GM23338 (cell line): ENCODE measurements at regions not wholly inside any gene's neighbourhood (a gene's known extent, or its start where the extent isn't known, plus 50 kb on each side); places are given as distances from the start of the nearest gene placed in this dataset.

Experiments
- ATAC-seq: fragments of 200-7000 bp; cut with Tn5 transposase; 3 replicates; pipeline ENCODE4 v1.9.1; 2020
- DNase-seq: peaks from one replicate; pipeline ENCODE4 v3.0.0-alpha.2; 2015; ENCODE audit warnings: low spot score
- H2AFZ ChIP-seq: fragments of 200-600 bp; sonication (generic); 2 replicates; pipeline ENCODE4 v1.8.0; 2016; ENCODE audit warnings: antibody characterized with exemption, mild to moderate bottlenecking, moderate library complexity
- H3F3A ChIP-seq: fragments of 200-600 bp; sonication (generic); replicated peaks from 2 replicates; pipeline ENCODE4 v1.8.0; 2017; ENCODE audit warnings: antibody characterized with exemption, mixed run types, low read depth
- H3K27ac ChIP-seq: fragments of 200-600 bp; sonication (generic); 2 replicates; pipeline ENCODE4 v1.6.1; 2016; ENCODE audit warnings: low read depth
- H3K27me3 ChIP-seq: fragments of 200-600 bp; sonication (generic); 2 replicates; pipeline ENCODE4 v1.8.0; 2016; ENCODE audit warnings: mild to moderate bottlenecking, mixed run types, moderate library complexity; ENCODE audit not compliant: insufficient read depth
- H3K36me3 ChIP-seq: fragments of 200-600 bp; sonication (generic); 2 replicates; pipeline ENCODE4 v1.8.0; 2016; ENCODE audit warnings: mild to moderate bottlenecking; ENCODE audit not compliant: insufficient read depth
- H3K4me1 ChIP-seq: fragments of 200-600 bp; sonication (generic); 2 replicates; pipeline ENCODE4 v1.8.0; 2016; ENCODE audit warnings: mild to moderate bottlenecking, moderate library complexity; ENCODE audit not compliant: insufficient read depth
- H3K4me2 ChIP-seq: fragments of 200-600 bp; sonication (generic); 2 replicates; pipeline ENCODE4 v1.7.1; 2017; ENCODE audit warnings: mixed run types
- H3K4me3 ChIP-seq: fragments of 200-600 bp; sonication (generic); 2 replicates; pipeline ENCODE4 v1.6.1; 2016; ENCODE audit warnings: mixed run types
- H3K79me2 ChIP-seq: fragments of 200-600 bp; sonication (generic); replicated peaks from 2 replicates; pipeline ENCODE4 v1.8.0; 2017; ENCODE audit warnings: mild to moderate bottlenecking; ENCODE audit not compliant: insufficient read depth
- H3K9me2 ChIP-seq: fragments of 200-600 bp; sonication (generic); 2 replicates; pipeline ENCODE4 v1.8.0; 2017; ENCODE audit not compliant: insufficient read depth
- H4K20me1 ChIP-seq: fragments of 200-600 bp; sonication (generic); replicated peaks from 2 replicates; pipeline ENCODE4 v1.8.0; 2017; ENCODE audit warnings: mild to moderate bottlenecking; ENCODE audit not compliant: insufficient read depth
- H3K27ac Mint-ChIP-seq: 2 replicates; pipeline ENCODE4 v1.8.0; 2020; ENCODE audit warnings: inconsistent platforms, mild to moderate bottlenecking, moderate library complexity, mixed read lengths
- H3K27me3 Mint-ChIP-seq: 3 replicates; pipeline ENCODE4 v1.8.0; 2022; ENCODE audit warnings: low read depth, mild to moderate bottlenecking, moderate library complexity, mixed read lengths, inconsistent platforms; ENCODE audit not compliant: insufficient read depth, poor library complexity
- H3K36me3 Mint-ChIP-seq: 3 replicates; pipeline ENCODE4 v1.8.0; 2021; ENCODE audit warnings: low read depth, mild to moderate bottlenecking, inconsistent platforms, moderate library complexity, mixed read lengths
- H3K4me1 Mint-ChIP-seq: 3 replicates; pipeline ENCODE4 v1.8.0; 2020; ENCODE audit warnings: mild to moderate bottlenecking, inconsistent platforms, mixed read lengths
- H3K4me3 Mint-ChIP-seq: 3 replicates; pipeline ENCODE4 v1.8.0; 2021; ENCODE audit warnings: moderate library complexity, mild to moderate bottlenecking, inconsistent platforms, mixed read lengths
- H3K9me3 Mint-ChIP-seq: 3 replicates; pipeline ENCODE4 v1.8.0; 2020; ENCODE audit warnings: moderate library complexity, mild to moderate bottlenecking, inconsistent platforms, mixed read lengths
- CREB1 ChIP-seq: fragments of 250-450 bp; sonication (Bioruptor Pico); IDR thresholded peaks from 2 replicates; pipeline ENCODE4 v1.5.0; 2020; ENCODE audit warnings: low read depth, mild to moderate bottlenecking, moderate library complexity
- JUNB ChIP-seq: IDR thresholded peaks from one replicate; pipeline ENCODE4 v1.6.1; 2016; ENCODE audit warnings: antibody characterized with exemption; ENCODE audit not compliant: unreplicated experiment
- REST ChIP-seq: IDR thresholded peaks from one replicate; pipeline ENCODE4 v1.6.1; 2018; ENCODE audit warnings: antibody characterized with exemption; ENCODE audit not compliant: unreplicated experiment
- ZNF114 ChIP-seq: fragments of 250-450 bp; sonication (Bioruptor Pico); IDR thresholded peaks from 2 replicates; pipeline ENCODE4 v1.5.0; 2020; ENCODE audit warnings: mild to moderate bottlenecking, moderate library complexity
- ZNF462 ChIP-seq: fragments of 250-450 bp; sonication (Bioruptor Pico); IDR thresholded peaks from 2 replicates; pipeline ENCODE4 v1.5.0; 2020; ENCODE audit warnings: mild to moderate bottlenecking, moderate library complexity

GRCh38 chr11:90803831-90804230, 581.0 kb upstream of the CHORDC1 start:
- H3K36me3 Mint-ChIP-seq = no peaks in the 10 kb centered on the region
- Histone ChIP-seq H3F3A (no peaks in the 10 kb centered on the region), H3K27me3 (no peaks in the 10 kb centered on the region), H3K4me1 (peaks cover 4% of the 10 kb centered on the region; the same call in 1 of the 2 replicates), H3K4me3 (no peak overlapping the region), H3K36me3 (no peaks in the 10 kb centered on the region), H4K20me1 (no peaks in the 10 kb centered on the region), H3K27ac (no peak overlapping the region), H2AFZ (no peak overlapping the region), H3K4me2 (no peak overlapping the region), H3K79me2 (no peaks in the 10 kb centered on the region), H3K9me2 (no peaks in the 10 kb centered on the region)
- no peak for ATAC-seq
- no peak for DNase-seq
- H3K4me1 Mint-ChIP-seq = peaks cover 17% of the 10 kb centered on the region; the same call in 2 of the 3 replicates
- TF ChIP-seq JUNB (no peak), REST (no peak), ZNF114 (CRISPR knock-in tag) (no peak), ZNF462 (no peak), CREB1 (CRISPR knock-in tag) (no peak)
- H3K4me3 Mint-ChIP-seq = no peak overlapping the region
- H3K27me3 Mint-ChIP-seq = no peaks in the 10 kb centered on the region
- no peaks in the 10 kb centered on the region for H3K9me3 Mint-ChIP-seq
- H3K27ac Mint-ChIP-seq = no peak overlapping the region; the same call in 1 of the 2 replicates
